GM12865 (cell line): ENCODE measurements at regions not wholly inside any gene's neighbourhood (a gene's known extent, or its start where the extent isn't known, plus 50 kb on each side); places are given as distances from the start of the nearest gene placed in this dataset.

ENCODE experiments used
- DNase-seq: peaks from one replicate; pipeline ENCODE4 v3.0.0; 2010; ENCODE audit warnings: low read depth
- H3K4me3 ChIP-seq: 2 replicates; pipeline ENCODE4 v1.5.1; 2011; ENCODE audit warnings: mild to moderate bottlenecking, low read depth, low read length, control low read depth
- CTCF ChIP-seq: IDR thresholded peaks from 2 replicates; pipeline ENCODE4 v1.5.1; 2011; ENCODE audit warnings: low read length, control low read depth, low read depth, inconsistent platforms; ENCODE audit not compliant: insufficient read depth; ENCODE audit errors: missing control alignments

GRCh38 chr5:115052948-115053347, 116.8 kb downstream of the TRIM36 start:
- TF ChIP-seq CTCF = no peak
- H3K4me3 ChIP-seq = no peak overlapping the region
- DNase-seq = no peak

GRCh38 chr5:115050866-115051265, 118.8 kb downstream of the TRIM36 start:
- DNase-seq = no peak
- no peak overlapping the region for H3K4me3 ChIP-seq
- no peak for TF ChIP-seq CTCF

GRCh38 chr5:115033861-115034260, 135.8 kb downstream of the TRIM36 start:
- no peak overlapping the region for H3K4me3 ChIP-seq
- DNase-seq = peak; percentile 62
- TF ChIP-seq CTCF = peak; percentile 57

GRCh38 chr5:115028557-115028956, 141.2 kb downstream of the TRIM36 start:
- no peak overlapping the region for H3K4me3 ChIP-seq
- TF ChIP-seq CTCF = no peak
- DNase-seq = no peak

GRCh38 chr5:115024922-115025321, 144.8 kb downstream of the TRIM36 start:
- no peak for DNase-seq
- H3K4me3 ChIP-seq = no peak overlapping the region
- TF ChIP-seq CTCF = no peak

- no peak for TF ChIP-seq CTCF
- no peak overlapping the region for H3K4me3 ChIP-seq
- DNase-seq = no peak
Observed at GRCh38 chr5:115022303-115022702, 147.4 kb downstream of the TRIM36 start.

GRCh38 chr5:115016646-115017045, 153.1 kb downstream of the TRIM36 start:
- no peak for TF ChIP-seq CTCF
- DNase-seq = no peak
- H3K4me3 ChIP-seq = no peak overlapping the region
